Transverse colon (tissue), 4 donors: ENCODE measurements at regions not wholly inside any gene's neighbourhood (a gene's known extent, or its start where the extent isn't known, plus 50 kb on each side); places are given as distances from the start of the nearest gene placed in this dataset.

Source experiments
- DNase-seq: peaks from one replicate; pipeline ENCODE4 v3.0.0-alpha.2; 2019
- H3K27ac ChIP-seq, 4 donors: fragments of 200-600 bp; sonication (generic); 2 replicates each; pipeline ENCODE4 v1.5.1; 2016 to 2018; ENCODE audit warnings: inconsistent platforms in 4 of 4
- H3K27me3 ChIP-seq: fragments of 200-600 bp; sonication (generic); 2 replicates; pipeline ENCODE4 v1.5.1; 2017; ENCODE audit warnings: inconsistent platforms
- H3K36me3 ChIP-seq, 4 donors: fragments of 200-600 bp; sonication (generic); 2 replicates each; pipeline ENCODE4 v1.5.1; 2017 to 2019; ENCODE audit warnings: inconsistent platforms in 4 of 4
- H3K4me1 ChIP-seq, 4 donors: fragments of 200-600 bp; sonication (generic); 2 replicates each; pipeline ENCODE4 v1.5.1; 2017 to 2020; ENCODE audit warnings: inconsistent platforms in 4 of 4
- H3K4me3 ChIP-seq, 4 donors: fragments of 200-600 bp; sonication (generic); 1 replicate in 1 of 4; 2 replicates in 3 of 4; pipeline versions ENCODE4 v1.5.1 to v1.6.1; 2017 to 2019; ENCODE audit warnings: inconsistent platforms in 4 of 4
- H3K9me3 ChIP-seq, 2 donors: fragments of 200-600 bp; sonication (generic); 2 replicates each; pipeline ENCODE4 v1.5.1; 2017 to 2019; ENCODE audit warnings: inconsistent platforms in 2 of 2
- EP300 ChIP-seq: sonication (generic); formaldehyde crosslinking; IDR thresholded peaks from one replicate; pipeline ENCODE4 v1.6.1; 2017; ENCODE audit warnings: antibody characterized with exemption, low read depth
- POLR2A ChIP-seq: fragments of 450-650 bp; IDR thresholded peaks from one replicate; pipeline ENCODE4 v1.6.1; 2016; ENCODE audit warnings: antibody characterized with exemption, mild to moderate bottlenecking, moderate library complexity
- POLR2AphosphoS5 ChIP-seq, 3 donors: sonication (generic); formaldehyde crosslinking; IDR thresholded peaks; one replicate each; pipeline ENCODE4 v1.6.1; 2016; ENCODE audit warnings: antibody characterized with exemption in 3 of 3
- WGBS, 2 donors: methylation state at CpG; one replicate each; pipeline ENCODE4 v1.1.5; 2018; ENCODE audit warnings: low coverage in 1 of 2; 5-methylcytosine and 5-hydroxymethylcytosine counted together
- in situ Hi-C, 4 donors: fragments of 200-750 bp; cut with MboI; loops; one replicate each; pipeline versions ENCODE4 v1.15.0 to v1.15.1; 2017; ENCODE audit warnings: low sequenced_read_pairs in 3 of 4, low pct_ligation_motif_present in 1 of 4, low pct_unique_long_range_greater_than_20kb in 1 of 4
- intact Hi-C: fragments of 100-400 bp; cut with DNase I; formaldehyde crosslinking; loops from one replicate; pipeline ENCODE4 v1.15.1; 2023; ENCODE audit warnings: low total_unique reads
- TF ChIP-seq, protein P1 (sequence below), 5 experiments: fragments of 200-600 bp in 3 of 5; fragments of 450-650 bp in 2 of 5; sonication (generic) in 3 of 5; IDR thresholded peaks; 1 replicate in 2 of 5; 2 replicates in 3 of 5; pipeline ENCODE4 v1.5.1; 2016 to 2017; ENCODE audit warnings: antibody characterized with exemption in 5 of 5, inconsistent platforms in 3 of 5, mild to moderate bottlenecking in 2 of 5, moderate library complexity in 1 of 5

DNA sequence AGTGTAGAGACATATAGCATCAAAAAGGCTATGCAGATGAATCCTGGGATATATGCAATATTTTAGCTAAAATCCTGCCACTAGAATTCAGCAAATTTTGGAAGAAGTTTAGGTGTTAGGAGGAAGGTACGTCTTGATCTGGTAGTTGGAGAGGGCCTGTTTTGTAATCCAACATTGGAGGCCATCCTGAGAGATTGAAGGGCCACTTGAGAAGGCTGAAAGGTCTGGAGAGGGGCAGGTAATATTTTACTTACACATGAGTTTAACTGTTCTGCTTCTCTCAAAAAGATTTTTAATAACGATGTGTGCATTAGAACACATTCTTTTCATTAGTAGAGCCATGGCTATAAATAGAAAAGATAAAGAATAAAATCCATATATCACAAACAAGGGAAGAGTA lies 422.1 kb downstream of the RAB38 start:
- no peak for DNase-seq
- Histone ChIP-seq H3K4me3 (no peak overlapping the region), H3K27ac (no peak overlapping the region), H3K9me3 (no peaks in the 10 kb centered on the region), H3K4me1 (no peaks in the 10 kb centered on the region), H3K36me3 (no peaks in the 10 kb centered on the region), H3K27me3 (no peaks in the 10 kb centered on the region)
- TF ChIP-seq POLR2AphosphoS5 (IDR thresholded peaks at IDR 0.05) (no peak), POLR2A (no peak)
- TF ChIP-seq, protein P1, sequence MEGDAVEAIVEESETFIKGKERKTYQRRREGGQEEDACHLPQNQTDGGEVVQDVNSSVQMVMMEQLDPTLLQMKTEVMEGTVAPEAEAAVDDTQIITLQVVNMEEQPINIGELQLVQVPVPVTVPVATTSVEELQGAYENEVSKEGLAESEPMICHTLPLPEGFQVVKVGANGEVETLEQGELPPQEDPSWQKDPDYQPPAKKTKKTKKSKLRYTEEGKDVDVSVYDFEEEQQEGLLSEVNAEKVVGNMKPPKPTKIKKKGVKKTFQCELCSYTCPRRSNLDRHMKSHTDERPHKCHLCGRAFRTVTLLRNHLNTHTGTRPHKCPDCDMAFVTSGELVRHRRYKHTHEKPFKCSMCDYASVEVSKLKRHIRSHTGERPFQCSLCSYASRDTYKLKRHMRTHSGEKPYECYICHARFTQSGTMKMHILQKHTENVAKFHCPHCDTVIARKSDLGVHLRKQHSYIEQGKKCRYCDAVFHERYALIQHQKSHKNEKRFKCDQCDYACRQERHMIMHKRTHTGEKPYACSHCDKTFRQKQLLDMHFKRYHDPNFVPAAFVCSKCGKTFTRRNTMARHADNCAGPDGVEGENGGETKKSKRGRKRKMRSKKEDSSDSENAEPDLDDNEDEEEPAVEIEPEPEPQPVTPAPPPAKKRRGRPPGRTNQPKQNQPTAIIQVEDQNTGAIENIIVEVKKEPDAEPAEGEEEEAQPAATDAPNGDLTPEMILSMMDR (IDR thresholded peaks at IDR 0.05) = no peak
- intact Hi-C loops = no loop called here
- in situ Hi-C loops = no loop called here
- 91 to 99% methylated on average over 2 of the region's 2 CpGs for WGBS, 2 donors

DNA sequence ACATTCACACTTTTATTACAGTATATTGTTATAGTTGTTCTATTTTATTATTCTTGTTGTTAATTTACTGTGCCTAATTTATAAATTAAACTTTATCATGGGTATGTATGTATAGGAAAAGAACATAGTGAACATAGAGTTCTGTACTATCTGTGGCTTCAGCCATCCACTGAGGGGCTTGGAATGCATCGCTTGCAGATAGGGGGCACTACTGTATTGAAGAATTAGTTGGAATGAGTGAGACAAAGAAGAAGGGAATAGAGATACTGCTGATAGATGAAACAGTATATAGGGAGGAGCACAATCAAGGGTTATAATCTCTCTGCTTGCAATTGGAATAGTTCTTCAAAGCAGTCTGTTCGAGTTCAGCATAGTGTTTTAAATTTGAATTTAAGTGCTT lies 432.2 kb downstream of the RAB38 start:
- Histone ChIP-seq H3K27me3 (no peaks in the 10 kb centered on the region), H3K9me3 (no peaks in the 10 kb centered on the region), H3K27ac (no peak overlapping the region), H3K4me1 (no peaks in the 10 kb centered on the region), H3K36me3 (no peaks in the 10 kb centered on the region), H3K4me3 (no peak overlapping the region)
- no peak for TF ChIP-seq EP300
- TF ChIP-seq, protein P1 (IDR thresholded peaks at IDR 0.05) = no peak
- TF ChIP-seq POLR2A = no peak
- TF ChIP-seq POLR2AphosphoS5 (IDR thresholded peaks at IDR 0.05) = no peak
- in situ Hi-C loops = no loop called here
- WGBS, 2 donors = 71 to 78% methylated on average over 2 of the region's 2 CpGs
- intact Hi-C loops = loop anchor here (5.0 kb wide), 1 partner anchor 499 kb away; no protein-coding TSS in a partner anchor
- no peak for DNase-seq

DNA sequence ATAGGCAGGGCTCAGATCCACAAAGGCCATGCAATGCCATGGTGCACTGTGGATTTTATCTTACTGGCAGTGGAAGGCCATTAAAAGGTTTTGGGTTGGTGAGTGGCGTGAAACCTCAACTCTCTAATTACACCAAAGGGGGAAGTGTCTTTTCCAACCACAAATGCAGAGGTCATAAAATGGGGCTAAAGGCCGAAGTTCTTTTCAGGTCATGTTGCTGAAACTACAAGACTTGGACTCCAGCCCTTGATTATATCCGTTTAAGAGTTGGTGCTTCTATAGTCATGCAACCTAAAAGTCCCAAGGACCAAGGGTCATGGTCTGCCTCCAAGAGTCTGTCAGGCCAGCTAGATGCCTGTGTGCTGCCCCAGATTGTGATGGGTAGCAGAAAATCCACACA lies 434.3 kb downstream of the RAB38 start:
- in situ Hi-C loops (no loop called here), intact Hi-C loops (loop anchor here (5.0 kb wide), 1 partner anchor 501 kb away; no protein-coding TSS in a partner anchor)
- TF ChIP-seq, protein P1 (IDR thresholded peaks at IDR 0.05) = no peak
- no peak for TF ChIP-seq POLR2AphosphoS5 (IDR thresholded peaks at IDR 0.05)
- no peaks in the 10 kb centered on the region for H3K36me3 ChIP-seq
- WGBS, 2 donors = 37 to 53% methylated on average over 3 of the region's 3 CpGs
- no peaks in the 10 kb centered on the region for H3K9me3 ChIP-seq
- no peak for DNase-seq
- H3K4me3 ChIP-seq = no peak overlapping the region
- no peaks in the 10 kb centered on the region for H3K4me1 ChIP-seq
- H3K27ac ChIP-seq = no peak overlapping the region
- H3K27me3 ChIP-seq = no peaks in the 10 kb centered on the region

DNA sequence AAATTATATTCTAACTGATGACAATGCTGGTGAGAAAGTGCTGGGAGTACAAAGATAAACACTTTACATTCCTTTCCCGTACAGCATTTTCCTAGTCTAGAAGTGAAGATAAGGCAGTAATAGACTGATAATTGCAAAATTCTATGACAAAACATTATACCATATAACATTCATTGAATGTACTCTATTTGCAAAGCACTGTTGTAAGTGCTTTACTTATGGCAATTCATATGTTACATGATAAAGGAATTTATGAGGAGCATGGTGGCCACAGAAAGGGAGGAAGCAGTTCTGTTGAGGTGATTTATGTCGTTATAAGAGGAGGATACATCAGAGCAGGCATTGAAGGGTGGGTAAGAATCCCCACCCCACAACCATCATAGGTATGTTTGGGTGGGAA lies 434.8 kb downstream of the RAB38 start:
- Histone ChIP-seq H3K4me1 (no peaks in the 10 kb centered on the region), H3K27ac (no peak overlapping the region), H3K36me3 (no peaks in the 10 kb centered on the region), H3K27me3 (no peaks in the 10 kb centered on the region), H3K9me3 (no peaks in the 10 kb centered on the region), H3K4me3 (no peak overlapping the region)
- in situ Hi-C loops = no loop called here
- intact Hi-C loops = loop anchor here (5.0 kb wide), 1 partner anchor 502 kb away; no protein-coding TSS in a partner anchor
- DNase-seq = no peak
- no peak for TF ChIP-seq EP300
- TF ChIP-seq POLR2A = no peak
- TF ChIP-seq, protein P1 (IDR thresholded peaks at IDR 0.05) = no peak
- TF ChIP-seq POLR2AphosphoS5 (IDR thresholded peaks at IDR 0.05) = no peak
- 17 to 31% methylated on average over 2 of the region's 2 CpGs for WGBS, 2 donors
